Activated CD8-positive, alpha-beta T cell treated with anti-CD3 and anti-CD28 coated beads for 36 hours (primary cell): ENCODE measurements at regions not wholly inside any gene's neighbourhood (a gene's known extent, or its start where the extent isn't known, plus 50 kb on each side); places are given as distances from the start of the nearest gene placed in this dataset.

Experiments used
- ATAC-seq: fragments of 200-7000 bp; cut with Tn5 transposase; one replicate; pipeline ENCODE4 v1.10.0; 2021; ENCODE audit warnings: mild to moderate bottlenecking, moderate library complexity
- CTCF ChIA-PET: fragments of 350-600 bp; sonication (Branson Sonifier 250); formaldehyde crosslinking; loops from one replicate; lab custom pipeline; 2021; ENCODE audit warnings: antibody characterized with exemption; lab: Charles Lee
- POLR2A ChIA-PET: fragments of 350-600 bp; sonication (Branson Sonifier 250); formaldehyde crosslinking; loops from one replicate; lab custom pipeline; 2021; ENCODE audit warnings: antibody characterized with exemption; lab: Charles Lee
- DNase-seq: peaks from one replicate; pipeline ENCODE4 v3.0.0-alpha.2; 2020
- H3K27ac Mint-ChIP-seq: one replicate; pipeline ENCODE4 v1.8.0; 2021; ENCODE audit warnings: mild to moderate bottlenecking, mixed read lengths
- H3K27me3 Mint-ChIP-seq: one replicate; pipeline ENCODE4 v1.8.0; 2021; ENCODE audit warnings: mixed read lengths
- H3K36me3 Mint-ChIP-seq: one replicate; pipeline ENCODE4 v1.8.0; 2021; ENCODE audit warnings: low read depth, mixed read lengths
- H3K4me1 Mint-ChIP-seq: one replicate; pipeline ENCODE4 v1.8.0; 2021; ENCODE audit warnings: low read depth, mixed read lengths
- H3K4me3 Mint-ChIP-seq: one replicate; pipeline ENCODE4 v1.8.0; 2021; ENCODE audit warnings: mild to moderate bottlenecking, moderate library complexity, mixed read lengths
- H3K9me3 Mint-ChIP-seq: one replicate; pipeline ENCODE4 v1.8.0; 2021; ENCODE audit warnings: mixed read lengths
- intact Hi-C: fragments of 100-400 bp; cut with micrococcal nuclease; formaldehyde crosslinking; loops from one replicate; pipeline ENCODE4 v1.10.0; 2022
- TF ChIP-seq, protein P1 (sequence below): fragments of 200-600 bp; IDR thresholded peaks from one replicate; pipeline ENCODE4 v1.8.0; 2022; ENCODE audit warnings: antibody characterized with exemption, mild to moderate bottlenecking

DNA sequence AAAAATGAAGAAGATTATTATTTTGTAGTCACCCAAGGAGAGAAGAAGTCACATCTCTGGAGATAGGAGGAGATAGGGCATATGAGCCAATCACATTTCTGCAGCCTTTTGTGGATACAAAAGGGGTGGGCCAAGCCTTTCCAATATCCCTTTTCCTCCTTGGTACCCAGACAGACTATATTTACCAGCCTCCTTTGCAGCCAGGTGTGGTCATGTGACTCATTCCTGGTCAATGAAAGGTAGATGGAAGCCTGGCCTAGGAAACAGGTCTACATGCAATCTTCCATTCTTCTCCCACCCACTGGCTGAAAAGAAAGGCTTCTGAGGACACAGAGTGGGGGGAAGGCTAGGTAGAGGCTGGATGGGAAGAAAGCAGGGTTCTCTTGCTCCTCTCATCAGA lies 58.1 kb upstream of the ERG start:
- no peaks in the 10 kb centered on the region for H3K36me3 Mint-ChIP-seq
- no peaks in the 10 kb centered on the region for H3K9me3 Mint-ChIP-seq
- CTCF ChIA-PET, result interaction anchor here (1.3 kb wide), 1 partner anchor 16 kb away, joined by 4 read pairs; no protein-coding TSS in a partner anchor
- ATAC-seq (no peak), DNase-seq (no peak)
- TF ChIP-seq, protein P1, sequence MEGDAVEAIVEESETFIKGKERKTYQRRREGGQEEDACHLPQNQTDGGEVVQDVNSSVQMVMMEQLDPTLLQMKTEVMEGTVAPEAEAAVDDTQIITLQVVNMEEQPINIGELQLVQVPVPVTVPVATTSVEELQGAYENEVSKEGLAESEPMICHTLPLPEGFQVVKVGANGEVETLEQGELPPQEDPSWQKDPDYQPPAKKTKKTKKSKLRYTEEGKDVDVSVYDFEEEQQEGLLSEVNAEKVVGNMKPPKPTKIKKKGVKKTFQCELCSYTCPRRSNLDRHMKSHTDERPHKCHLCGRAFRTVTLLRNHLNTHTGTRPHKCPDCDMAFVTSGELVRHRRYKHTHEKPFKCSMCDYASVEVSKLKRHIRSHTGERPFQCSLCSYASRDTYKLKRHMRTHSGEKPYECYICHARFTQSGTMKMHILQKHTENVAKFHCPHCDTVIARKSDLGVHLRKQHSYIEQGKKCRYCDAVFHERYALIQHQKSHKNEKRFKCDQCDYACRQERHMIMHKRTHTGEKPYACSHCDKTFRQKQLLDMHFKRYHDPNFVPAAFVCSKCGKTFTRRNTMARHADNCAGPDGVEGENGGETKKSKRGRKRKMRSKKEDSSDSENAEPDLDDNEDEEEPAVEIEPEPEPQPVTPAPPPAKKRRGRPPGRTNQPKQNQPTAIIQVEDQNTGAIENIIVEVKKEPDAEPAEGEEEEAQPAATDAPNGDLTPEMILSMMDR, result no peak
- H3K4me3 Mint-ChIP-seq, result no peak overlapping the region
- H3K27ac Mint-ChIP-seq, result no peak overlapping the region
- POLR2A ChIA-PET, result interaction anchor here (1.7 kb wide), 1 partner anchor 15 kb away, joined by 4 read pairs; no protein-coding TSS in a partner anchor
- peaks cover 4% of the 10 kb centered on the region for H3K27me3 Mint-ChIP-seq
- intact Hi-C loops, result no loop called here
- H3K4me1 Mint-ChIP-seq, result no peaks in the 10 kb centered on the region

DNA sequence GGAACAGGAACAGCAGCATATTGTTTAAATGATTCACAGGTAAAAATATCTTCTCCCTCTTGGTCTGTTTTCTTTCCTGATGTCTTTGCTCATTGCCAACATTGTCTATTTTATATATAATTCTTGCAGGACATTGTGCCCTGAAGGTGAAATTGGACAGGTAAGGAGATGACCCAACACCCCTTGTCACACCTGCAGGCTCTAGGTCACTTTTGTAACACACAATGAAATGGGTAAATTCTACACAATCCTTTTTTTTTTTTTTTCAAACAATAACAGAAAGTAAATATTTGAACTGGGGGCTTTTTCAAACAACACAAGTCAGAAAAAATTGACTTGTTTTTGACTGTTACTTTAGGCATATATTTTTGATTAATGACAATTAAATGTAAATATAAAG lies 62.9 kb upstream of the ERG start:
- H3K4me1 Mint-ChIP-seq, result no peaks in the 10 kb centered on the region
- DNase-seq, result no peak
- POLR2A ChIA-PET, result no interaction called here
- CTCF ChIA-PET, result no interaction called here
- no peak for ATAC-seq
- TF ChIP-seq, protein P1, result no peak
- no peaks in the 10 kb centered on the region for H3K36me3 Mint-ChIP-seq
- no peak overlapping the region for H3K4me3 Mint-ChIP-seq
- no peaks in the 10 kb centered on the region for H3K9me3 Mint-ChIP-seq
- peaks cover 7% of the 10 kb centered on the region for H3K27me3 Mint-ChIP-seq
- no peak overlapping the region for H3K27ac Mint-ChIP-seq
- intact Hi-C loops, result no loop called here

DNA sequence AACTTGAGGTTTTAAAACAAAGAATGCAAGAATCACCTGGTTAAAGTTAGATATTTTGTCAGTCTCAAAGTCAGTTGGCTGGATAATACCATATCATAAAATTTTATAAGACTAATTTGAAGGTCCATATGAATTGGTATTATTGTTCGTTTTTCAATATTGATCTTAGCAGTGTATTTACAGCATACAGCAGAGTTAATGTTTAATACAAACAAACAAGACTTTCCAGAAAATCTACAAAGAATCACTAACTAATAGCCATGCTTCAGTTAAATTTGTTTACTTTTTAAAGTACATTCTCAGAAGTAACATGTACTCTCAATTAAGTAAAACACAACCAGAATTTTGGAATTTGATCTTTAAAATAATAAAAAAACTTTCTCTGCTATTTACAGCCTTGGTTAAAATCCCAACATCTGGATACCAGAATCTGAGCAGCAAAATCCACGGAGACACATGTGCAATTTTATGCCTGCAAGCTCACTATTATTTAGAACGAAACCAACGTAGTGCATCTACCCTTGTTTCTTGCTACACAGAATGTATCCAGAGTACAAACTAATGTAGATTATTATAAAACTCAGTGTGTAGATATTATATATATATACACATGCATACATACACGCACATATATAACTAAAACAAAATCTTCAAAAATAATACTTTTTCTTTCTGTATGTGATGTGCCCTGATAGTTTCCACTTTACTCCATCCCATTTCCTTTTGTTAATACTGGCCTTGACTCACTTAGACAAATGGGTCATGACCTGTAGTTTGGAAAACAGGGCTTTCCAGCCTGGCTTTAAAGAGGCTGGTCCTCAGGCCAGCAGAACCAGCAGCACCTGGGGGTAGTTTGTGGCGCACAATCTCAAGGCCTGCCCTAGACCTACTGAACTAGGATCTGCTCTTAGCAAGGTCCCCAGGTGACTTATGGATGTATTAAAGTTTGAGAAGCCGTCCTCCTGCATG lies 63.6 kb upstream of the ERG start:
- Mint-ChIP-seq H3K4me3 (no peak overlapping the region), H3K9me3 (no peaks in the 10 kb centered on the region), H3K27me3 (peaks cover 7% of the 10 kb centered on the region), H3K36me3 (no peaks in the 10 kb centered on the region), H3K27ac (no peak overlapping the region), H3K4me1 (no peaks in the 10 kb centered on the region)
- ChIA-PET CTCF (no interaction called here), POLR2A (no interaction called here)
- no peak for DNase-seq
- intact Hi-C loops, result no loop called here
- ATAC-seq, result no peak
- TF ChIP-seq, protein P1, result no peak

DNA sequence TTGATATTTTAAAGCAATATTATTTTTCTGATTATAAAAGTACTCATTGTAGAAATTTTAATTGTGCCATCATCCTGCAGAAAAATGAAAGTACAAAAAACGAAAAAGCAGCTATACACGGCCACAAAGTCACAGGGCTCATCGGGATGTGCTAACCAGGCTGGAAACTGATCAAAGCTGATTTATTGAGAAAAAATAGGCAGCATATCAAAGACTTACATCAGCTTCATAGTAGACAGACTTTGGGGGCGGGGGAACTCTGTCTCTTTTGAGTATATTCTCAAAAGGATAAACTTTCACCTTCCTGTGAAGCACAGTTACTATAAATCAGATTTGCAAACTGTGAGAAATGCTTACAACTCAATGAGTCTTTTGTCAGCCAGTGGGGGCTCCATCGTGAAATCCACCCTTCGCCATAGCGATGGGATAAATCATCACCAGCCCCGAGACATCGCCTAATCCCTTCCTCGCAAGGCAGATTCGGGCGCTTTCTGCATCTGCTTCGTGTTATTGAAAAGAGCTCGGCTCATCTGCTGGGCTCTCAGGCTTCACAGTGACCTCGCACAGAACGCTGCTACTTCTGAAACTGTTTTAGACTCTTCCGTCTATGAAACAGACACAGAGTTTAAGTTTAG lies 69.2 kb upstream of the ERG start:
- Mint-ChIP-seq H3K27ac (no peak overlapping the region), H3K4me3 (no peak overlapping the region), H3K4me1 (no peaks in the 10 kb centered on the region), H3K36me3 (no peaks in the 10 kb centered on the region), H3K27me3 (peaks cover 10% of the 10 kb centered on the region), H3K9me3 (no peaks in the 10 kb centered on the region)
- ATAC-seq (no peak), DNase-seq (no peak)
- TF ChIP-seq, protein P1, result no peak
- intact Hi-C loops, result no loop called here
- ChIA-PET POLR2A (no interaction called here), CTCF (no interaction called here)

DNA sequence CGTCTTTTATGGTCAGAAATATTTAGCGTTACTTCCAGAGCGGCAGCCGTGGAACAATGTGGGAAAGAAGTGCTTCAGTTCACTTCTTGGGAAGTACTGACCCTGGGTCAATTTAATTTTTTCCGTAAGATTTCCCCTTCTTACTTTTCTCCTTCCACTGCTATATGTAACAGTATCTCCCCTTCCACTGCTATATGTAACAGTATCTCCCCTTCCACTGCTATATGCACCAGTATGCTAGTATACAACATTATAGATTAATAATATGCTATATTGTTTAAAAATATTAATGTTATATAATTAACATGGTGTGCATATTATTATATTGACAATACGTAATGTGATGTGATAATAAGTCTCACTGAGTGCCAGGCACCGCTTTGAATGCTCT lies 69.7 kb upstream of the ERG start:
- Mint-ChIP-seq H3K4me3 (no peak overlapping the region), H3K4me1 (no peaks in the 10 kb centered on the region), H3K9me3 (no peaks in the 10 kb centered on the region), H3K27me3 (peaks cover 10% of the 10 kb centered on the region), H3K36me3 (no peaks in the 10 kb centered on the region), H3K27ac (no peak overlapping the region)
- ChIA-PET CTCF (no interaction called here), POLR2A (no interaction called here)
- TF ChIP-seq, protein P1, result no peak
- DNase-seq (no peak), ATAC-seq (no peak)
- intact Hi-C loops, result no loop called here
